ENCODE measurements at regions not wholly inside any gene's neighbourhood (a gene's known extent, or its start where the extent isn't known, plus 50 kb on each side); places are given as distances from the start of the nearest gene placed in this dataset.

- no peak for DNase-seq (ENCODE audit: low read depth in 2 of 2)
Measured at GRCh38 chr1:244952280-244952933, 88.1 kb upstream of the HNRNPU start.

GRCh38 chr1:244948416-244948815 lies 84.1 kb upstream of the HNRNPU start:
- DNase-seq (ENCODE audit: low read depth in 2 of 2) = no peak

- no peak for DNase-seq (ENCODE audit: low read depth in 2 of 2)
Measured at GRCh38 chr1:244945109-244945671, 80.8 kb upstream of the HNRNPU start.

GRCh38 chr1:244941121-244941520 lies 76.8 kb upstream of the HNRNPU start:
- DNase-seq (ENCODE audit: low read depth in 2 of 2) = no peak

GRCh38 chr1:244937099-244937498 lies 72.8 kb upstream of the HNRNPU start:
- no peak for DNase-seq (ENCODE audit: low read depth in 2 of 2)

- no peak for DNase-seq (ENCODE audit: low read depth in 2 of 2)
Measured at GRCh38 chr1:244920911-244921761, 56.8 kb upstream of the HNRNPU start.

- no peak for DNase-seq (ENCODE audit: low read depth in 2 of 2)
Measured at GRCh38 chr1:244919320-244920282, 55.3 kb upstream of the HNRNPU start.

GRCh38 chr1:244918421-244919319 lies 54.3 kb upstream of the HNRNPU start:
- peak; percentile 20 to 52 for DNase-seq (ENCODE audit: low read depth in 2 of 2)

- DNase-seq (ENCODE audit: low read depth in 2 of 2) = no peak
Measured at GRCh38 chr1:244917073-244917670, 52.8 kb upstream of the HNRNPU start.

GRCh38 chr1:244915736-244916135 lies 51.4 kb upstream of the HNRNPU start:
- no peak for DNase-seq (ENCODE audit: low read depth in 2 of 2)

GRCh38 chr1:244914761-244915160 lies 50.4 kb upstream of the HNRNPU start:
- DNase-seq (ENCODE audit: low read depth in 2 of 2) = no peak
